GM18498 (cell line): ENCODE measurements at regions not wholly inside any gene's neighbourhood (a gene's known extent, or its start where the extent isn't known, plus 50 kb on each side); places are given as distances from the start of the nearest gene placed in this dataset.
"Not testable (repeated sequence)": the region's sequence is repeated elsewhere in the genome, so short reads cannot be mapped to it uniquely, and the experiment has no call there.

Experiments used
- ATAC-seq: cut with Tn5 transposase; IDR thresholded peaks from one replicate; pipeline ENCODE4 v1.9.1; 2021; ENCODE audit warnings: mild to moderate bottlenecking, moderate library complexity; ENCODE audit not compliant: unreplicated experiment

DNA sequence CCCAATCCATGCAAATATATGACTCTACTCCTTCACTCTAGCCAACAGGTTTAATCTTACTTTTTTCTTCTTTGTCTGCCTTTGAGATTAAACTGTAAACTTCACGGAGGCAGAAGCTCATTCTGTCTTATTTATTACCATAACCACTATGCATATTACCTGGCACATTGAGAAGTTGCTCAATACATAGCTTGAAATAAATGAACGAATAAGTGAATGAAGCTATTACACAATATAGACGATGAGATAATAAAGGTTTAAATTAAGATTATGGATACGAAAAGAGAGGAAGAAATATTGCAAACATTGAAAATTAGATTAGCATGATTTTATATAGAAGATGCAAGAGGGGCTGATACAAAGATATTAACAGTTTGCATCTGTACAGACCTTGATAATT lies 385.1 kb downstream of the LTN1 start:
- ATAC-seq: no peak

GRCh38 chr21:28604946-28605537 lies 387.6 kb downstream of the LTN1 start:
- ATAC-seq: peak; percentile 99

DNA sequence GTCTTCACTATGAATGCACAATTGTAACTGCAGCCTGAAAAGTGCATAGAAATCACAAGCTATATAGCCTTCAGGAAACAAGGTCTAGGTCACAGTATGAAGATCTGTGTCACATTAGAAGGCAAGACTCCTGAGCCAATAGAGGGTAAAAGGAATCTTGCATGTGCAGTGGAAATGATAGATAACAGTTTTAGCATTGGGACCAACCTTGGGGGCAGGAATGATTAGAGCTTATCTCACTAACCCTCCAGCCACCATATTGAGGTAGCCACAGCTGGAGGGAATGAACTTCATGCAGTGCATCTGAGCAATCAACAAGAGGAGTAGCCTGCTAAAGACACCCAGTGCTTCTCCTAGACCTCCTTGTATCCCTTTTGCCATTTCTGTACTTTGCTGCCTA lies 390.1 kb downstream of the LTN1 start:
- ATAC-seq: no peak

- ATAC-seq: no peak
These were observed 394.5 kb downstream of the LTN1 start for GRCh38 chr21:28598214-28598613.

GRCh38 chr21:28592205-28592865 lies 400.3 kb downstream of the LTN1 start:
- ATAC-seq: no peak

DNA sequence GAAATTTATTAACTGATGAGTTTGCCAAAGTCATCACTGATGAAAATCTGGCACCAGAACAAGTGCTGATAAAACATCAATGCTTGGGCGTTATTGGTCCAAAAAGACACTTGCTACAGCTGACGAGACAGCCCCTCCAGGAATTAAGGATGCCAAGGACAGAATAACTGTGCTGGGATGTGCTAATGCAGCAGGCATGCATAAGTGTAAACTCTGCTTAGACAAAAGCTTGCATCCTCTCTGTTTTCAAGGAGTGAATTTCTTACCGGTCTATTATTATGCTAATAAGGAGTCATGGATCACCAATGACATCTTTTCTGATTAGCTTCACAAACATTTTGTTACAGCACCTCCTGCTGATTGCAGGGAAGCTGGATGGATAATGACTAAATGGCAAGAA lies 402.0 kb downstream of the LTN1 start:
- no peak for ATAC-seq

DNA sequence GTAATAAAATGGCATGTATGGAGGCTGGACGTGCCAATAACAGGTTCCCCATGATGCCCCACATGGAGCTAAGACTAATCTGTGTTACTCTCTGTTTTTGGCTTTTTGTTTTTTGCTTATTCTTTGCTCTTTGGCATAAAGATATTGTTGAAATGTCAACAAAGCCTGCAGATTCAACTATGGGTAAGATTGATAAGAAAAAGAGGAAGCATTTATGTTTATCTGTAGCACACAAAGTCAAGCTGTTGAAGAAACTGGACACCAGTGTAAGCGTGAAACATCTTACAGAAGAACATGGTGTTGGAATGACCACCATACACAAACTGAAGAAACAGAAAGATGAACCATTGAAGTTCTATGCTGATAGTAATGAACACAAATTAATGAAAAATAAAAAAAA lies 402.7 kb downstream of the LTN1 start:
- ATAC-seq: no peak

DNA sequence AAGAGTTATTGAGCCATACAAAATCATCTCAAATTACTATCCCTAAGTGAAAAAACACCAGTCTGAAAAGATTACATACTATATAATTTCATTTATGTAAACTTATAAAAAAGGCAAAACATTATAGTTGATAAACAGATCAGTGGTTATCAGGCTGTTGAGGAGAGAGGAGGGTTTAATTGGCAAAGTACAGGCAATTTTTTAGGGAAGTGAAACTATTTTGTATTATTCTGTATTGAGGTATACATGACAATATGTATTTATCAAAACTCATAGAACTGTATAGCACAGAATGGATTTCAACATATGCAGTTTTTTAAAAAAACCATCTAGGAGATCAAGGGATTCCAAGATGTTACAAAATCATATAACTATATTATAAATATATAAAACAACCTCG lies 403.7 kb downstream of the LTN1 start:
- ATAC-seq: no peak

DNA sequence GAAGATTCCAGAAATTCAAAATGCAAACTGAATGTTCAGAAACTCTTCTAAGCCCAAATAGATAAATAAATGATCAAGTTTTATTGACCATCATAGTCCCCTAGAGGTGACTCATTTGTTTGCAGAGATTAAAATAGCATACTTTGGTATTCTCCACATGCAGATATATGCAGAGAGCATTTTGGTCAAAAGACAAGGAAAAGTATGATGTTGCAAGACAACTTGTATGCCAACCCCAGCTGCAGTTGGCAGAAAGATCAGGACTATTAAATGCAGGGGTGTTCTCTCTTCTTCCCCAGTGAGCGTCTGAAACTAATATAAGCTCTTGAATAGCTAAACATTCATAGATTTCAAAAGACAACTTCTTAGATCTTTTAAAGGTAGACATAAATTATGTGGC lies 404.9 kb downstream of the LTN1 start:
- no peak for ATAC-seq

DNA sequence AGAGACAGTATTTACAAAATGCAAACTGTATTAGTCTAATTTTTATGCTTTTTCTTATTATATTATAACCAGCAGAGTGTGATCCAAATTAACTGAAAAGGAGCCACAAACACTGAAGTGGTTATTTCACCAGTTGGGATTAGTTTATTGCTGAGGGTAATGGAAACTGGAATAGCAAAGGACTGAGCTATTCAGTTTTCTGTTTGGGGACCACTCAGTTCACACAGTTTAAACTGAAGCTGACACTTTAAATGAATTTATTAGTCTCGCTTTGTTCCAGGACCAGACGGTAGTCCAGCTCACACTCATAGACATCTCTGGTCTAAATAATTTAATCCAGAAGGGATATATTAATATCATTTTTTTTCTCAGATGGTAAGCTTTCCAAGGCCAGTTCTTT lies 410.7 kb downstream of the LTN1 start:
- ATAC-seq: no peak

- not testable (repeated sequence) for ATAC-seq
These were observed 411.4 kb downstream of the LTN1 start for GRCh38 chr21:28581311-28581731.

GRCh38 chr21:28580585-28580984 lies 412.1 kb downstream of the LTN1 start:
- no peak for ATAC-seq

- no peak for ATAC-seq
These were observed 412.6 kb downstream of the LTN1 start for GRCh38 chr21:28579986-28580550.

- no peak for ATAC-seq
These were observed 424.0 kb downstream of the LTN1 start for GRCh38 chr21:28568692-28569091.

DNA sequence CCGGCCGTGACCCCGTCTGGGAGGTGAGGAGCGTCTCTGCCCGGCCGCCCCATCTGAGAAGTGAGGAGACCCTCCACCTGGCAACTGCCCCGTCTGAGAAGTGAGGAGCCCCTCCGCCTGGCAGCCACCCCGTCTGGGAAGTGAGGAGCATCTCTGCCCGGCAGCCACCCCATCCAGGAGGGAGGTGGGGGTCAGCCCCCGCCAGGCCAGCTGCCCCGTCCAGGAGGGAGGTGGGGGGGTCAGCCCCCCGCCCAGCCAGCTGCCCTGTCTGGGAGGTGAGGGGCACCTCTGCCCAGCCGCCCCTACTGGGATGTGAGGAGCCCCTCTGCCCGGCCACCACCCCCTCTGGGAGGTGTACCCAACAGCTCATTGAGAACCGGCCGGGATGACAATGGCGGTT lies 428.7 kb downstream of the LTN1 start:
- ATAC-seq: not testable (repeated sequence)

- ATAC-seq: no peak
These were observed 430.9 kb downstream of the LTN1 start for GRCh38 chr21:28561772-28562171.

DNA sequence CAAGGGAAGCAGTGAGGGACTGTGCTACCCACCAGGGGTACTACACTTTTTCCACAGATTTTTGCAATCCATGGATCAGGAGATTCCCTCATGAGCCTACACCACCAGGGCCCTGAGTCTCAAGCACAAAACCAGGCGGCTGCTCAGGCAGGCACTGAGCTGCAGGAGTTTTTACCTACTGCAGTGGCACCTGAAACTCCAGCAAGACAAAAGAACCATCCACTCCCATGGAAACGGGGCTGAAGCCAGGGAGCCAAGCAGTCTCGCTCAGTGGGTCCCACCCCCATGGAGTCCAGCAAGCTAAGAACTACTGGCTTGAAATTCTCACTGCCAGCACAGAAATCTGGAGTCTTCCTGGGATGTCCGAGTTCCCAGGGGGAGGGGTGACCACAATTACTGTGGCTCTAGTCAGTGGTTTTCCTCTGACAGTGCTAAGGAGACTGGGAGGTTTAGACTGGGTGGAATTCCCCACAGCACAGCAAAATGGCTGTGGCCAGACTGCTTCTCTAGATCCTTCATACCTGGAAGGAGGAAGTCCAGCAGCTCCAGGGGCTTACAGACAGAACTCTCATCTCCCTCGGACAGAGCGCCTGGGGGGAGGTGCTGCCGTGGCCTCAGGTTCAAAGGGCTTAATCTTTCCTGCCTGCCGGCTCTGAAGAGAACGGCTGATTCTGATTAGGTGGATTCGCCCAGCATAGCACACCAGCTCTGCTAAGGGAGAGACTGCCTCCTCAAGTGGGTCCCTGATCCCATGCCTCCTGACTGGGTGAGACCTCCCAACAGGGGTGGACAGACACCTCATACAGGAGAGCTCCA lies 437.8 kb downstream of the LTN1 start:
- ATAC-seq: no peak

- no peak for ATAC-seq
These were observed 442.4 kb downstream of the LTN1 start for GRCh38 chr21:28550057-28550825.

DNA sequence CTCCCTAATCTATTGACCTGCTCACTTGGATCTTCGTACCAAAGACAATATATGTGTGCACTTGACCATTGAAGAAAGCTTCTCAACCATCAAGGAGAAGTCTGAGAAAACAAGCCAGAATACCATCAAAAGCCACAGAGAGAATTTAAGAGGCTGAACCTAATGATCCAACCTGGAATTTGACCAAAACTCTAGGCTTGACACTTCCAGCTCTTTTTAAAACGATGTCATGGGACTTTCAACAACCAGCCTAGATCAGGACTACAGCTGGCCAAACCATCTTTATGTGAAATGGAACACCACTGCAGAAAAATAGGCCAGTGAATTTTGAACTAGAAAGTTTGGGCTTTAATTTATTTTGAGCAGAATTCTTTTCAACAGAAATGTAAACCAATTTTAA lies 444.4 kb downstream of the LTN1 start:
- ATAC-seq: no peak

- no peak for ATAC-seq
These were observed 444.9 kb downstream of the LTN1 start for GRCh38 chr21:28547766-28548165.

DNA sequence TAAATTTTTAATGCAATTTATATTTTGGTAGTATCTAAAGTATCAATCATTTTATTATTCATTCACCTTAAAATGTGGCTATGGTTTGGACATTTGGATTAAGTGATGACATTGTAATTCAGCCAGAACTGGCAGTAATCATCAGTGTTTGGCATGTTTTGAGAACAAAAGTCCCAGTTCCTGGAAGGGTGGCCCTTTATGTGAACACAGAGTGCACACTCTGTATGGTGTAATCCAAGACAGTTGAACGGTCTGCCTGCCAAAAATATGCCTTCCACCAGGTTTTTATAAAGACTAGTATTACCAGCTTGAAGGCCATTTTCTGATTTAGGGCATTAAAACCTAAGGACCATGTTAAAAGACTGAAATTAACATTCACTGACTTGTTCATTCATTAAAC lies 448.7 kb downstream of the LTN1 start:
- no peak for ATAC-seq
